HG03571 (cell line): ENCODE measurements at regions not wholly inside any gene's neighbourhood (a gene's known extent, or its start where the extent isn't known, plus 50 kb on each side); places are given as distances from the start of the nearest gene placed in this dataset.

ENCODE experiments used
- ATAC-seq: cut with Tn5 transposase; IDR thresholded peaks from one replicate; pipeline ENCODE4 v1.9.1; 2021; ENCODE audit not compliant: unreplicated experiment

DNA sequence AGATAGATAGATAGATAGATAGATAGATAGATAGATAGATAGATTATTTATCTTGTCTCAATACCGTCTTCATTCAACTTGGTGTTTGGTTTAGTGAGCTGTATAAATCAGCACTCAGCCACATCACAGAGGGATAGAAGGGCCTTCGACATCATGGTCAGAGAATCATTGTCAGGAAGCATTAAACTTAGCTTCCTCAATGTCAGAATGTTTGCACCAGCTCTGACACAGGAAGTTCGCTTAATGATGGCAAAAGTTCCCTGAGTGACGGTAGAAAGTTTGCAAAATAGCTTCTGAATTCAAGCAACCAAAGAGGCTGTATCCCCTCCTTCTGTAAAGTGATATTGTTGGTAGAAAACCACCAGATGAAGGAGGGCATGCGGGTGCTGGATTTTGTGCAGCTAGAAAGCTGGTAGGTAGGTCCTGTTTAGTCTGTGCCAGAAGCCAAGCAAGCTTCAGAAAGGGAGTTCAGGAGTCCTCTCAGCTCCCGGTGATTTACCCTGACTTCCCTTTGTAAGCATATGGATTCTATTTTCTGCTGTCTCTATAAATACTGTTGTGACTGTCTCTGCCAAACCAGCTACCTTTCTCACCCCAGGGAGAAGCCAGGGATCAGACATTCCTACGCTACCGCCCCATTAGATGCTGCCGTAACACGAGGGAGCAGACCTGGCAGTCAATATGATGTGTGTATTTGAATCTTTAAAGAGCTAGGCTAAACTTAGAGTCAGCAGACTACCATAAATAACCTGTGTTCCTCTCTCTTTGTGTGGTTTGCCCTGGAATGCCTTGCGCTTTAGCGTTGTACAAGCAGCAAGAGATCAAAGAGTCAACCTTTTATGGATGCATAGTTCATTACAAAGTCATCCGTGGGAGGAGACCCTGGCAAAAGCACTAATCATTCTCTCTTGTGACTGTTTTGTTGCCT is 200.5 kb upstream of the KIAA1217 start:
- ATAC-seq = no peak

DNA sequence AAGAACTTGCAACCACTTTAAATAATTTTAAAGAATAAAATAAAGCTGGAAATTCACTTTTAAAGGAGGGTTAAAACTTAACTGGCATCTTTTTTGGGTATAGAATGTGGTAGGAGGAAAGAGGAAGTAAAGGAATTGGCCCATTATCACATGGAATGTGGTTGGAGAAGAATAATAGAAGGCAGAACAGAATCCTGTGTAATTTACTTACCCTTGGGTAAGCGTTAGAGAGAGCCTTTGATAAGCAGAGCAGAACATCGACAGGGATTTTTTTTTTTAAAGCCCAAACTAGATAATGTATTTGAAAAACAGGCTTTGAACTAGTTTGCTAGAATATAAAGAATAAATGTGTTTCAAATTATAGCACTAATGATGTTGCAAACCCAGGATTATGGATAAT is 199.8 kb upstream of the KIAA1217 start:
- ATAC-seq = no peak

- ATAC-seq = no peak
These were observed 199.2 kb upstream of the KIAA1217 start for GRCh38 chr10:24009736-24010135.

- no peak for ATAC-seq
These were observed 198.4 kb upstream of the KIAA1217 start for GRCh38 chr10:24010436-24010970.

- no peak for ATAC-seq
These were observed 196.6 kb upstream of the KIAA1217 start for GRCh38 chr10:24012249-24012803.

GRCh38 chr10:24027107-24027506 is 181.8 kb upstream of the KIAA1217 start:
- no peak for ATAC-seq

- ATAC-seq = no peak
These were observed 174.4 kb upstream of the KIAA1217 start for GRCh38 chr10:24034571-24034970.

DNA sequence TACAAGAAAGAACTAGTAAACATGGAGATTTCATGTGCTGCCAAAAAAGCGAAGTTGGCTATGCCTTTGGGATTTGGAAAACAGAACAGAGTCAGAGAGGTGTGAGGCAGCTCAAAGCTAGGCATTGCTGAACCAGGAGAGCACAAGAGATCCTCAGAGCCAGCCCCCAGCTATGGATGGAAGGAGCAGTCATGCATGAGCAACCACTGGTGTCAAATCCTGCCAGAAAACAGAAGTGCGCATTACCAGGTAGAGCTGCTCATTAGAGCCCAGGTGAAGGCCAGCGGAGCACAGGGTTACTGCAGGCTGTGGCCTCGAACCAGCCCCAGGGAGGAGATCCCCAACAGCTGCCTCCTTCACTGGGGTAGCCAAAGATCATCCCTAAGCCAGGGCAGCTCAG is 173.2 kb upstream of the KIAA1217 start:
- no peak for ATAC-seq

GRCh38 chr10:24039315-24039714 is 169.6 kb upstream of the KIAA1217 start:
- no peak for ATAC-seq

- no peak for ATAC-seq
These were observed 169.0 kb upstream of the KIAA1217 start for GRCh38 chr10:24039897-24040296.

- no peak for ATAC-seq
These were observed 167.9 kb upstream of the KIAA1217 start for GRCh38 chr10:24041034-24041433.

GRCh38 chr10:24041834-24042233 is 167.1 kb upstream of the KIAA1217 start:
- no peak for ATAC-seq

- ATAC-seq = no peak
These were observed 166.1 kb upstream of the KIAA1217 start for GRCh38 chr10:24042884-24043283.

- no peak for ATAC-seq
These were observed 162.9 kb upstream of the KIAA1217 start for GRCh38 chr10:24046060-24046459.

DNA sequence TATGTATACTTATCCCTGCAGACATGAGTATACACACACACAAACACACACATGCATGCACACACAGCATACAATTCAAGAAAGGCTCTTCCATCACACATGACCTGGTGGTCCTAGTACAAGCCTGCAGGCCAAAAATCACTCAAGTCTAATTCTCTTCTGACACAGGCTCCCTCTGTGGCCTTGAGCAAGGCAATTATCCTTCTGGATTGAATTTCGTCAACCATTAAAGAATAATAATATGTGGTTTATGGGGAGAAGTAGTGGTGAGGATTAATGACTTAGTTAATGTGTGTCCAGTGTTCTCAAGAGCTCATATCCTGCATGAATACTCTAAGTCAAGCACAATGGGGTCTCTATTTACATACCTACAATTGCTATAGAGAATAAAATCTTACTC is 161.8 kb upstream of the KIAA1217 start:
- ATAC-seq = no peak

GRCh38 chr10:24054421-24054820 is 154.5 kb upstream of the KIAA1217 start:
- ATAC-seq = no peak

- ATAC-seq = no peak
These were observed 128.7 kb upstream of the KIAA1217 start for GRCh38 chr10:24080207-24080606.

- no peak for ATAC-seq
These were observed 122.4 kb upstream of the KIAA1217 start for GRCh38 chr10:24086296-24087086.

- no peak for ATAC-seq
These were observed 117.7 kb upstream of the KIAA1217 start for GRCh38 chr10:24091256-24091655.

GRCh38 chr10:24096281-24096680 is 112.7 kb upstream of the KIAA1217 start:
- ATAC-seq = no peak

- ATAC-seq = no peak
These were observed 111.2 kb upstream of the KIAA1217 start for GRCh38 chr10:24097751-24098207.
